ENCODE measurements at regions not wholly inside any gene's neighbourhood (a gene's known extent, or its start where the extent isn't known, plus 50 kb on each side); places are given as distances from the start of the nearest gene placed in this dataset.

GRCh38 chr15:38828031-38828532, 263.5 kb upstream of the RASGRP1 start:
- no peak for TF ChIP-seq TOX (CRISPR knock-in tag; IDR thresholded peaks at IDR 0.05; ENCODE audit: borderline replicate concordance)
- TF ChIP-seq PPARA (CRISPR knock-in tag; IDR thresholded peaks at IDR 0.05; ENCODE audit: borderline replicate concordance), result no peak
- TF ChIP-seq TCF4 (CRISPR knock-in tag; IDR thresholded peaks at IDR 0.05; ENCODE audit: borderline replicate concordance), result no peak
- no peak for TF ChIP-seq ARNTL (CRISPR knock-in tag; IDR thresholded peaks at IDR 0.05; ENCODE audit: borderline replicate concordance, low read depth)
- TF ChIP-seq SNAI2 (CRISPR knock-in tag; IDR thresholded peaks at IDR 0.05), result no peak
- no peak for TF ChIP-seq GLIS3 (CRISPR knock-in tag; IDR thresholded peaks at IDR 0.05)
- no peak for TF ChIP-seq ZNF8 (CRISPR knock-in tag; IDR thresholded peaks at IDR 0.05)
- no peak for TF ChIP-seq PATZ1 (CRISPR knock-in tag; IDR thresholded peaks at IDR 0.05; ENCODE audit: borderline replicate concordance)
- no peak for TF ChIP-seq ZNF70 (CRISPR knock-in tag; IDR thresholded peaks at IDR 0.05)
- TF ChIP-seq ZFP3 (CRISPR knock-in tag; IDR thresholded peaks at IDR 0.05), result no peak
- no peak for TF ChIP-seq CSDC2 (CRISPR knock-in tag; IDR thresholded peaks at IDR 0.05)
